ENCODE measurements at regions not wholly inside any gene's neighbourhood (a gene's known extent, or its start where the extent isn't known, plus 50 kb on each side); places are given as distances from the start of the nearest gene placed in this dataset.

GRCh38 chr6:142612956-142613355, 311.1 kb downstream of the ADGRG6 start:
- no peak overlapping the region for H3K27ac ChIP-seq (ENCODE audit: control insufficient read depth, insufficient read depth, low read length)
- peaks cover 2% of the 10 kb centered on the region for H3K9me3 ChIP-seq (ENCODE audit: control insufficient read depth, low read depth, low read length)
- dilution Hi-C loops (cut with MboI; ENCODE audit: extremely low pct_ligation_motif_present, low sequenced_read_pairs): no loop called here
- no peak for DNase-seq (ENCODE audit: low read depth, low spot score)
- no peaks in the 10 kb centered on the region for H3K27me3 ChIP-seq (ENCODE audit: control insufficient read depth, extremely low read depth, insufficient read depth, low read length)
- no peak overlapping the region for H2AFZ ChIP-seq (ENCODE audit: control insufficient read depth, low read length)
- peaks cover 7% of the 10 kb centered on the region for H3K4me1 ChIP-seq (ENCODE audit: control insufficient read depth, extremely low read depth, insufficient read depth, low read length)
- no peak overlapping the region for H3K4me3 ChIP-seq (ENCODE audit: control insufficient read depth in 2 of 3, extremely low read depth in 1 of 3, insufficient read depth in 2 of 3, low read depth in 1 of 3, low read length in 3 of 3)
- no peaks in the 10 kb centered on the region for H3K79me2 ChIP-seq (ENCODE audit: control insufficient read depth, insufficient read depth, low read length)
- no peak overlapping the region for H3K4me2 ChIP-seq (ENCODE audit: control insufficient read depth, extremely low read depth, insufficient read depth, low read depth, low read length)
- TF ChIP-seq CTCF (optimal IDR thresholded peaks at IDR 0.05 in 1 of 3, IDR thresholded peaks at IDR 0.05 in 1 of 3, conservative IDR thresholded peaks at IDR 0.05 in 1 of 3; ENCODE audit: extremely low read depth in 1 of 3, insufficient read depth in 2 of 3, low read length in 3 of 3): no peak
- no peak for TF ChIP-seq EZH2 (IDR thresholded peaks at IDR 0.05; ENCODE audit: low read length)
- H4K20me1 ChIP-seq (ENCODE audit: control insufficient read depth, extremely low read depth, insufficient read depth, low read length): no peaks in the 10 kb centered on the region
- FAIRE-seq: no peak
- no peak overlapping the region for H3K9ac ChIP-seq (ENCODE audit: control insufficient read depth, extremely low read depth, insufficient read depth, low read length)
- H3K9me1 ChIP-seq (ENCODE audit: control insufficient read depth, extremely low read depth, insufficient read depth, low read length): no peaks in the 10 kb centered on the region
- no peaks in the 10 kb centered on the region for H3K36me3 ChIP-seq (ENCODE audit: control insufficient read depth in 2 of 2, extremely low read depth in 1 of 2, insufficient read depth in 2 of 2, low read length in 2 of 2)

- Histone ChIP-seq H3K27me3 (ENCODE audit: control insufficient read depth, extremely low read depth, insufficient read depth, low read length) (no peaks in the 10 kb centered on the region), H3K79me2 (ENCODE audit: control insufficient read depth, insufficient read depth, low read length) (no peaks in the 10 kb centered on the region), H3K36me3 (ENCODE audit: control insufficient read depth in 2 of 2, extremely low read depth in 1 of 2, insufficient read depth in 2 of 2, low read length in 2 of 2) (no peaks in the 10 kb centered on the region), H3K4me2 (ENCODE audit: control insufficient read depth, extremely low read depth, insufficient read depth, low read depth, low read length) (no peak overlapping the region), H3K4me3 (ENCODE audit: control insufficient read depth in 2 of 3, extremely low read depth in 1 of 3, insufficient read depth in 2 of 3, low read depth in 1 of 3, low read length in 3 of 3) (no peak overlapping the region), H4K20me1 (ENCODE audit: control insufficient read depth, extremely low read depth, insufficient read depth, low read length) (no peaks in the 10 kb centered on the region), H3K9ac (ENCODE audit: control insufficient read depth, extremely low read depth, insufficient read depth, low read length) (no peak overlapping the region), H3K27ac (ENCODE audit: control insufficient read depth, insufficient read depth, low read length) (no peak overlapping the region), H3K4me1 (ENCODE audit: control insufficient read depth, extremely low read depth, insufficient read depth, low read length) (peaks cover 7% of the 10 kb centered on the region), H3K9me1 (ENCODE audit: control insufficient read depth, extremely low read depth, insufficient read depth, low read length) (no peaks in the 10 kb centered on the region), H3K9me3 (ENCODE audit: control insufficient read depth, low read depth, low read length) (peaks cover 2% of the 10 kb centered on the region), H2AFZ (ENCODE audit: control insufficient read depth, low read length) (no peak overlapping the region)
- DNase-seq (ENCODE audit: low read depth, low spot score) (no peak), FAIRE-seq (no peak)
- TF ChIP-seq CTCF (optimal IDR thresholded peaks at IDR 0.05 in 1 of 3, IDR thresholded peaks at IDR 0.05 in 1 of 3, conservative IDR thresholded peaks at IDR 0.05 in 1 of 3; ENCODE audit: extremely low read depth in 1 of 3, insufficient read depth in 2 of 3, low read length in 3 of 3): peak in 1 of 3 experiments; percentile 0
- TF ChIP-seq EZH2 (IDR thresholded peaks at IDR 0.05; ENCODE audit: low read length): no peak
- dilution Hi-C loops (cut with MboI; ENCODE audit: extremely low pct_ligation_motif_present, low sequenced_read_pairs): no loop called here
Observed at GRCh38 chr6:142613981-142614380, 312.2 kb downstream of the ADGRG6 start.
